Keratinocyte (primary cell): ENCODE measurements at regions not wholly inside any gene's neighbourhood (a gene's known extent, or its start where the extent isn't known, plus 50 kb on each side); places are given as distances from the start of the nearest gene placed in this dataset.

Experiments
- DNase-seq: peaks from one replicate; pipeline ENCODE4 v3.0.0-alpha.2; 2011; ENCODE audit warnings: low read depth, missing footprints, low spot score
- FAIRE-seq: peaks from 2 replicates; lab custom pipeline; 2011; peaks lifted over from hg19 to GRCh38; lab: Jason Lieb, UNC
- H2AFZ ChIP-seq: 2 replicates; pipeline ENCODE4 v1.6.0; 2012; ENCODE audit warnings: low read length, control low read depth, inconsistent platforms; ENCODE audit not compliant: control insufficient read depth
- H3K27ac ChIP-seq: 2 replicates; pipeline ENCODE4 v1.5.1; 2011; ENCODE audit warnings: low read length; ENCODE audit not compliant: control insufficient read depth, insufficient read depth
- H3K27me3 ChIP-seq: 3 replicates; pipeline ENCODE4 v1.6.0; 2011; ENCODE audit warnings: low read length; ENCODE audit not compliant: control insufficient read depth, insufficient read depth; ENCODE audit errors: extremely low read depth
- H3K36me3 ChIP-seq, 2 experiments: 2 replicates in 1 of 2; 3 replicates in 1 of 2; pipeline ENCODE4 v1.5.1; 2011; ENCODE audit warnings: low read length in 2 of 2, mild to moderate bottlenecking in 1 of 2; ENCODE audit not compliant: control insufficient read depth in 2 of 2, insufficient read depth in 2 of 2; ENCODE audit errors: extremely low read depth in 1 of 2
- H3K4me1 ChIP-seq: 3 replicates; pipeline ENCODE4 v1.5.1; 2011; ENCODE audit warnings: low read length; ENCODE audit not compliant: control insufficient read depth, insufficient read depth; ENCODE audit errors: extremely low read depth
- H3K4me2 ChIP-seq: 3 replicates; pipeline ENCODE4 v1.6.0; 2011; ENCODE audit warnings: low read depth, low read length; ENCODE audit not compliant: control insufficient read depth, insufficient read depth; ENCODE audit errors: extremely low read depth
- H3K4me3 ChIP-seq, 3 experiments: fragments of 200-600 bp in 1 of 3; sonication (generic) in 1 of 3; 2 replicates in 2 of 3; 3 replicates in 1 of 3; pipeline ENCODE4 v1.5.1; 2011 to 2016; ENCODE audit warnings: low read length in 3 of 3, mild to moderate bottlenecking in 3 of 3, control low read depth in 2 of 3, inconsistent platforms in 1 of 3, low read depth in 1 of 3, mixed read lengths in 1 of 3, mixed run types in 1 of 3, moderate library complexity in 1 of 3; ENCODE audit not compliant: control insufficient read depth in 2 of 3, insufficient read depth in 2 of 3; ENCODE audit errors: extremely low read depth in 1 of 3
- H3K79me2 ChIP-seq: 2 replicates; pipeline ENCODE4 v1.6.0; 2012; ENCODE audit warnings: low read length; ENCODE audit not compliant: control insufficient read depth, insufficient read depth
- H3K9ac ChIP-seq: 3 replicates; pipeline ENCODE4 v1.6.0; 2011; ENCODE audit warnings: low read length; ENCODE audit not compliant: control insufficient read depth, insufficient read depth; ENCODE audit errors: extremely low read depth
- H3K9me1 ChIP-seq: 3 replicates; pipeline ENCODE4 v1.6.0; 2011; ENCODE audit warnings: low read length; ENCODE audit not compliant: control insufficient read depth, insufficient read depth; ENCODE audit errors: extremely low read depth
- H3K9me3 ChIP-seq: 2 replicates; pipeline ENCODE4 v1.5.1; 2012; ENCODE audit warnings: low read depth, low read length; ENCODE audit not compliant: control insufficient read depth
- H4K20me1 ChIP-seq: 3 replicates; pipeline ENCODE4 v1.6.0; 2011; ENCODE audit warnings: low read length; ENCODE audit not compliant: control insufficient read depth, insufficient read depth; ENCODE audit errors: extremely low read depth
- CTCF ChIP-seq, 3 experiments: IDR thresholded peaks in 1 of 3; conservative IDR thresholded peaks in 1 of 3; optimal IDR thresholded peaks in 1 of 3; 2 replicates in 2 of 3; 3 replicates in 1 of 3; pipeline versions ENCODE3 to v1.5.1; 2011; ENCODE audit warnings: low read length in 3 of 3, mild to moderate bottlenecking in 3 of 3, moderate library complexity in 2 of 3, control low read depth in 1 of 3, inconsistent platforms in 1 of 3; ENCODE audit not compliant: insufficient read depth in 2 of 3; ENCODE audit errors: extremely low read depth in 1 of 3
- EZH2 ChIP-seq: IDR thresholded peaks from one replicate; pipeline ENCODE4 v1.6.1; 2012; ENCODE audit warnings: inconsistent platforms, mild to moderate bottlenecking, low read length, moderate library complexity
- dilution Hi-C: fragments of 300-500 bp; cut with MboI; formaldehyde crosslinking; loops from one replicate; pipeline ENCODE4 v1.7.0; 2020; ENCODE audit warnings: low sequenced_read_pairs; ENCODE audit not compliant: extremely low pct_ligation_motif_present

DNA sequence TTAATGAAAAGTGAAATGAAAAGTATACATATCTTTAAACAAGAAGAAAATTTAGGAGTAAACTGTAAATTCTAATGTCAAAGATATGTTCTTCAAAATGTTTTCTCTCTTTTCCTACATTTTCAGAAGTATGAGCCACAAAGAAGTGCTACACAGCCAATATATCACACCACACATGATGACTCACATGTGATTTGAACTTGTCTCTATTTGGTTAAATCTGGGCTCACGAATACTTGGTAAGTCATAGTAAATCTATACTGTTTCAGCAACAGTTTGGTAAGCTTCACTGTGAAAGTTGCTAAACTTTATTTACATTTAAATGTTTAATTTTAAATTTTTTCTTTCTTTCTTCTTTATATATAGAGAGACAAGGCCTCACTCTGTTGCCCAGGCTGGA lies 380.6 kb upstream of the IGFBP3 start:
- Histone ChIP-seq H3K4me1 (peaks cover 3% of the 10 kb centered on the region), H4K20me1 (no peaks in the 10 kb centered on the region), H3K9ac (no peak overlapping the region), H3K4me3 (no peak overlapping the region), H3K4me2 (no peak overlapping the region), H3K79me2 (no peaks in the 10 kb centered on the region), H3K27ac (no peak overlapping the region), H3K9me1 (no peaks in the 10 kb centered on the region), H3K9me3 (peaks cover 3% of the 10 kb centered on the region), H2AFZ (no peak overlapping the region), H3K36me3 (no peaks in the 10 kb centered on the region), H3K27me3 (no peaks in the 10 kb centered on the region)
- DNase-seq, result no peak
- no peak for TF ChIP-seq CTCF (optimal IDR thresholded peaks at IDR 0.05 in 1 of 3, IDR thresholded peaks at IDR 0.05 in 1 of 3, conservative IDR thresholded peaks at IDR 0.05 in 1 of 3; ENCODE audit: extremely low read depth in 1 of 3, insufficient read depth in 2 of 3, low read length in 3 of 3)
- TF ChIP-seq EZH2, result no peak
- dilution Hi-C loops, result no loop called here
- no peak for FAIRE-seq

GRCh38 chr7:46297515-46297914 lies 376.4 kb upstream of the IGFBP3 start:
- Histone ChIP-seq H3K27ac (no peak overlapping the region), H3K79me2 (no peaks in the 10 kb centered on the region), H3K27me3 (no peaks in the 10 kb centered on the region), H3K9me1 (no peaks in the 10 kb centered on the region), H2AFZ (no peak overlapping the region), H4K20me1 (no peaks in the 10 kb centered on the region), H3K4me1 (peaks cover 12% of the 10 kb centered on the region), H3K4me3 (no peak overlapping the region), H3K9ac (no peak overlapping the region), H3K4me2 (no peak overlapping the region), H3K9me3 (peaks cover 3% of the 10 kb centered on the region), H3K36me3 (no peaks in the 10 kb centered on the region)
- dilution Hi-C loops, result no loop called here
- DNase-seq (no peak), FAIRE-seq (no peak)
- TF ChIP-seq EZH2 (no peak), CTCF (optimal IDR thresholded peaks at IDR 0.05 in 1 of 3, IDR thresholded peaks at IDR 0.05 in 1 of 3, conservative IDR thresholded peaks at IDR 0.05 in 1 of 3; ENCODE audit: extremely low read depth in 1 of 3, insufficient read depth in 2 of 3, low read length in 3 of 3) (no peak)
